ENCODE measurements at regions not wholly inside any gene's neighbourhood (a gene's known extent, or its start where the extent isn't known, plus 50 kb on each side); places are given as distances from the start of the nearest gene placed in this dataset.

GRCh38 chr2:236981701-236982485 lies 103.8 kb upstream of the COPS8 start:
- TF ChIP-seq TAF1 (IDR thresholded peaks at IDR 0.05; ENCODE audit: low read depth) (no peak), MXI1 (conservative IDR thresholded peaks at IDR 0.05; ENCODE audit: poor library complexity, severe bottlenecking) (no peak), POLR2AphosphoS5 (IDR thresholded peaks at IDR 0.05) (no peak)

Data from neural cell (in vitro differentiated cells).